ENCODE measurements at regions not wholly inside any gene's neighbourhood (a gene's known extent, or its start where the extent isn't known, plus 50 kb on each side); places are given as distances from the start of the nearest gene placed in this dataset.
"Not testable (repeated sequence)": the region's sequence is repeated elsewhere in the genome, so short reads cannot be mapped to it uniquely, and the experiment has no call there.

DNA sequence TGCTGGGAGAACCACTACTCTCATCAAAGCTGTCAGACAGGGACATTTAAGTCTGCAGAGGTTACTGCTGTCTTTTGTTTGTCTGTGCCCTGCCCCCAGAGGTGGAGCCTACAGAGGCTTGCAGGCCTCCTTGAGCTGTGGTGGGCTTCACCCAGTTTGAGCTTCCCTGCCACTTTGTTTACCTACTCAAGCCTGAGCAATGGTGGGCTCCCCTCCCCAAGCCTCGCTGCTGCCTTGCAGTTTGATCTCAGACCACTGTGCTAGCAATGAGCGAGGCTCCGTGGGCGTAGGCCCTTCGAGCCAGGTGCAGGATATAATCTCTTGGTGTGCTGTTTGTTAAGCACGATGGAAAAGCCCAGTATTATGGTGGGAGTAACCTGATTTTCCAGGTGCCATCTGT lies 67.5 kb upstream of the TBX18 start:
- TF ChIP-seq EZH2phosphoT487 (IDR thresholded peaks at IDR 0.05; ENCODE audit: insufficient read depth, low read depth); EZH2 (IDR thresholded peaks at IDR 0.05; ENCODE audit: insufficient read depth, poor library complexity, severe bottlenecking): not testable (repeated sequence)
